BJ (cell line): ENCODE measurements at regions not wholly inside any gene's neighbourhood (a gene's known extent, or its start where the extent isn't known, plus 50 kb on each side); places are given as distances from the start of the nearest gene placed in this dataset.
"Not testable (repeated sequence)": the region's sequence is repeated elsewhere in the genome, so short reads cannot be mapped to it uniquely, and the experiment has no call there.

Experiments used
- CTCF ChIA-PET: fragments of 350-600 bp; formaldehyde crosslinking; extraction: SDS; loops from one replicate; lab custom pipeline; 2021; ENCODE audit warnings: antibody characterized with exemption, inconsistent platforms; lab: Yijun Ruan, JAX
- POLR2A ChIA-PET: fragments of 300-600 bp; sonication (Branson Sonifier 250); formaldehyde crosslinking; extraction: SDS; loops from one replicate; lab custom pipeline; 2021; ENCODE audit warnings: antibody characterized with exemption; lab: Charles Lee
- DNase-seq: peaks from one replicate; pipeline ENCODE4 v3.0.0-alpha.2; 2011; ENCODE audit warnings: low read depth
- H3K27me3 ChIP-seq: 2 replicates; pipeline ENCODE4 v1.6.0; 2011; ENCODE audit warnings: low read length; ENCODE audit not compliant: control insufficient read depth, insufficient read depth
- H3K36me3 ChIP-seq: 2 replicates; pipeline ENCODE4 v1.5.1; 2011; ENCODE audit warnings: low read length; ENCODE audit not compliant: control insufficient read depth, insufficient read depth
- H3K4me3 ChIP-seq: 2 replicates; pipeline ENCODE4 v1.5.1; 2011; ENCODE audit warnings: low read depth, mild to moderate bottlenecking, control low read depth, low read length
- CTCF ChIP-seq: IDR thresholded peaks from 2 replicates; pipeline ENCODE4 v1.5.1; 2011; ENCODE audit warnings: low read depth, mild to moderate bottlenecking, control low read depth, inconsistent platforms, low read length, moderate library complexity; ENCODE audit not compliant: insufficient read depth

- Histone ChIP-seq H3K4me3 (no peak overlapping the region), H3K36me3 (no peaks in the 10 kb centered on the region), H3K27me3 (no peaks in the 10 kb centered on the region)
- ChIA-PET CTCF (no interaction called here), POLR2A (no interaction called here)
- no peak for DNase-seq
- no peak for TF ChIP-seq CTCF
Measured at GRCh38 chr7:97298561-97298960, 181.1 kb downstream of the SDHAF3 start.

- DNase-seq, result no peak
- no peak overlapping the region for H3K4me3 ChIP-seq
- TF ChIP-seq CTCF, result no peak
- ChIA-PET POLR2A (no interaction called here), CTCF (no interaction called here)
- H3K27me3 ChIP-seq, result no peaks in the 10 kb centered on the region
- H3K36me3 ChIP-seq, result no peaks in the 10 kb centered on the region
Measured at GRCh38 chr7:97305589-97305988, 188.1 kb downstream of the SDHAF3 start.

GRCh38 chr7:97307521-97308108 is 190.1 kb downstream of the SDHAF3 start:
- no peaks in the 10 kb centered on the region for H3K36me3 ChIP-seq

GRCh38 chr7:97313900-97314299 is 196.4 kb downstream of the SDHAF3 start:
- no peaks in the 10 kb centered on the region for H3K36me3 ChIP-seq
- no peak overlapping the region for H3K4me3 ChIP-seq
- DNase-seq, result no peak
- ChIA-PET CTCF (no interaction called here), POLR2A (no interaction called here)
- TF ChIP-seq CTCF, result no peak
- H3K27me3 ChIP-seq, result no peaks in the 10 kb centered on the region

More at GRCh38 chr7:97307521-97308108, 190.1 kb downstream of the SDHAF3 start:
- no peak for TF ChIP-seq CTCF
- ChIA-PET POLR2A (no interaction called here), CTCF (no interaction called here)
- no peak overlapping the region for H3K4me3 ChIP-seq
- no peak for DNase-seq
- no peaks in the 10 kb centered on the region for H3K27me3 ChIP-seq

GRCh38 chr7:97317575-97317974 is 200.1 kb downstream of the SDHAF3 start:
- DNase-seq, result no peak
- Histone ChIP-seq H3K4me3 (no peak overlapping the region), H3K36me3 (no peaks in the 10 kb centered on the region), H3K27me3 (no peaks in the 10 kb centered on the region)
- CTCF ChIA-PET, result interaction anchor here (1.3 to 1.5 kb wide), 2 partner anchors 9 to 14 kb away, joined by 3 read pairs; no protein-coding TSS in a partner anchor
- no peak for TF ChIP-seq CTCF
- POLR2A ChIA-PET, result no interaction called here

- POLR2A ChIA-PET, H3K36me3 ChIP-seq, CTCF ChIA-PET, H3K27me3 ChIP-seq, DNase-seq, H3K4me3 ChIP-seq: not testable (repeated sequence)
Measured at GRCh38 chr7:97329871-97330270, 212.4 kb downstream of the SDHAF3 start.
